ENCODE measurements at regions not wholly inside any gene's neighbourhood (a gene's known extent, or its start where the extent isn't known, plus 50 kb on each side); places are given as distances from the start of the nearest gene placed in this dataset.

- TF ChIP-seq NR2C1 (IDR thresholded peaks at IDR 0.05) (no peak), NR2C1 (tag; IDR thresholded peaks at IDR 0.05) (no peak), MECOM (CRISPR knock-in tag; IDR thresholded peaks at IDR 0.05) (no peak), THRAP3 (IDR thresholded peaks at IDR 0.05; ENCODE audit: borderline replicate concordance) (no peak), NCOA1 (IDR thresholded peaks at IDR 0.05; ENCODE audit: low read depth) (no peak), KDM2B (CRISPR knock-in tag; IDR thresholded peaks at IDR 0.05) (no peak), THRB (CRISPR knock-in tag; conservative IDR thresholded peaks at IDR 0.05) (no peak)
Measured at GRCh38 chr21:36263797-36264196, 56.2 kb upstream of the MORC3 start (continued).

- WGBS (ENCODE audit: insufficient coverage, low coverage, missing lambda C conversion rate) = 13% methylated on average over 9 of the region's 9 CpGs
Measured at GRCh38 chr21:36265431-36265830, 54.6 kb upstream of the MORC3 start.

More at GRCh38 chr21:36265431-36265830, 54.6 kb upstream of the MORC3 start:
- TF ChIP-seq FOXJ3 (CRISPR knock-in tag; IDR thresholded peaks at IDR 0.05) (no peak), PHB (CRISPR knock-in tag; IDR thresholded peaks at IDR 0.05) (no peak), USF1 (CRISPR knock-in tag; IDR thresholded peaks at IDR 0.05) (no peak), E2F3 (CRISPR knock-in tag; IDR thresholded peaks at IDR 0.05) (no peak), FUS (optimal IDR thresholded peaks at IDR 0.05; ENCODE audit: low read depth, low read length) (no peak), CEBPZ (IDR thresholded peaks at IDR 0.05; ENCODE audit: borderline replicate concordance, low read depth, low read length) (no peak), PURB (CRISPR knock-in tag; IDR thresholded peaks at IDR 0.05; ENCODE audit: low read depth) (no peak), ZNF143 (CRISPR knock-in tag; IDR thresholded peaks at IDR 0.05) (no peak), ZNF699 (CRISPR knock-in tag; IDR thresholded peaks at IDR 0.05; ENCODE audit: insufficient replicate concordance) (no peak), ZEB2 (IDR thresholded peaks at IDR 0.05) (no peak)
- H3K27ac ChIP-seq (ENCODE audit: extremely low read depth, low read depth, low read length) = no peak overlapping the region
- CTCF ChIA-PET (ENCODE audit: low intra/inter-chr PET ratio) = no interaction called here
- BruUV-seq (replicated peaks) = no TSS peak
- H3K4me2 ChIP-seq (ENCODE audit: insufficient read depth, low read length) = no peak overlapping the region
- FAIRE-seq (no peak), DNase-seq (ENCODE audit: extremely low read depth in 1 of 4, low spot score in 3 of 4) (no peak), ATAC-seq (no peak)
- in situ Hi-C loops (cut with MboI) (no loop called here), intact Hi-C loops (cut with micrococcal nuclease) (no loop called here)
- H3K9ac ChIP-seq (ENCODE audit: insufficient read depth in 1 of 2, low read depth in 2 of 2, low read length in 2 of 2) = no peak overlapping the region
- H3K36me3 ChIP-seq (ENCODE audit: control insufficient read depth, insufficient read depth, low read length) = no peaks in the 10 kb centered on the region
- H3K4me1 ChIP-seq (replicated peaks in 1 of 2; ENCODE audit: control insufficient read depth in 2 of 2, insufficient read depth in 2 of 2, low read length in 2 of 2) = no peaks in the 10 kb centered on the region
- H3K9me3 ChIP-seq (replicated peaks; ENCODE audit: control insufficient read depth, insufficient read depth, low read depth, low read length) = no peaks in the 10 kb centered on the region
- H4K20me1 ChIP-seq (replicated peaks; ENCODE audit: control insufficient read depth, insufficient read depth, low read length) = no peaks in the 10 kb centered on the region
- POLR2A ChIA-PET = interaction anchor here (1.1 kb wide), 1 partner anchor 18 kb away, joined by 3 read pairs; no protein-coding TSS in a partner anchor
- peaks cover 15 to 26% of the 10 kb centered on the region in 2 experiments for H3K27me3 ChIP-seq (ENCODE audit: control insufficient read depth in 2 of 2, insufficient read depth in 2 of 2, low read length in 2 of 2)
- H3K9me1 ChIP-seq (ENCODE audit: control insufficient read depth, insufficient read depth, low read length) = no peaks in the 10 kb centered on the region
- no peaks in the 10 kb centered on the region for H3K79me2 ChIP-seq (ENCODE audit: control insufficient read depth, insufficient read depth, low read length)
- H2AFZ ChIP-seq (ENCODE audit: low read depth, low read length) = no peak overlapping the region
- H3K4me3 ChIP-seq = no peak overlapping the region

All from K562 (cell line).